ENCODE measurements at regions not wholly inside any gene's neighbourhood (a gene's known extent, or its start where the extent isn't known, plus 50 kb on each side); places are given as distances from the start of the nearest gene placed in this dataset.

- Histone ChIP-seq H3K18ac (ENCODE audit: insufficient read length, low read depth, low read length) (no peak overlapping the region), H3K14ac (ENCODE audit: insufficient read depth, low read length) (no peak overlapping the region), H3T11ph (ENCODE audit: low read length) (no peak overlapping the region), H3K27me3 (ENCODE audit: insufficient read depth, low read length) (no peaks in the 10 kb centered on the region), H3K9me3 (ENCODE audit: control insufficient read depth, low read depth, low read length) (no peaks in the 10 kb centered on the region), H2BK20ac (ENCODE audit: low read depth, low read length, poor library complexity, severe bottlenecking) (no peak overlapping the region), H2BK5ac (ENCODE audit: insufficient read length, low read length) (no peak overlapping the region), H2BK120ac (ENCODE audit: low read depth, low read length, poor library complexity, severe bottlenecking) (no peak overlapping the region), H3K79me1 (ENCODE audit: insufficient read depth, low read depth, low read length, poor library complexity, severe bottlenecking) (no peaks in the 10 kb centered on the region), H3K23me2 (ENCODE audit: insufficient read length, low read depth, low read length, poor library complexity, severe bottlenecking) (no peaks in the 10 kb centered on the region), H3K4me2 (ENCODE audit: insufficient read depth, insufficient read length, low read length) (no peak overlapping the region), H4K5ac (ENCODE audit: insufficient read length, low read depth, low read length) (no peak overlapping the region), H3K79me2 (ENCODE audit: insufficient read depth, low read length) (no peaks in the 10 kb centered on the region), H4K91ac (ENCODE audit: insufficient read length, low read depth, low read length) (no peak overlapping the region), H3K23ac (ENCODE audit: insufficient read length, low read depth, low read length) (no peak overlapping the region), H2AFZ (ENCODE audit: low read length) (no peak overlapping the region), H2BK15ac (ENCODE audit: low read depth, low read length) (no peak overlapping the region), H3K27ac (ENCODE audit: insufficient read length, low read depth, low read length) (no peak overlapping the region), H4K8ac (replicated peaks; ENCODE audit: insufficient read length, low read depth, low read length) (no peak overlapping the region), H3K4ac (ENCODE audit: low read depth, low read length) (no peak overlapping the region), H2AK5ac (ENCODE audit: insufficient read length, low read length) (no peak overlapping the region), H3K9ac (ENCODE audit: extremely low read depth, insufficient read length, low read length) (no peak overlapping the region), H2BK12ac (ENCODE audit: insufficient read length, low read depth, low read length) (no peak overlapping the region), H4K20me1 (ENCODE audit: control insufficient read depth, insufficient read depth, insufficient read length) (no peaks in the 10 kb centered on the region), H3K56ac (ENCODE audit: insufficient read length, low read depth, low read length) (no peak overlapping the region), H3K4me1 (ENCODE audit: insufficient read depth, low read length) (no peaks in the 10 kb centered on the region)
- H3K27ac Mint-ChIP-seq = 0 out of 7 replicates have a peak overlapping the region, but pooled peaks of 1 of the 3 experiments have one; percentile 12
- TF ChIP-seq, protein P1, sequence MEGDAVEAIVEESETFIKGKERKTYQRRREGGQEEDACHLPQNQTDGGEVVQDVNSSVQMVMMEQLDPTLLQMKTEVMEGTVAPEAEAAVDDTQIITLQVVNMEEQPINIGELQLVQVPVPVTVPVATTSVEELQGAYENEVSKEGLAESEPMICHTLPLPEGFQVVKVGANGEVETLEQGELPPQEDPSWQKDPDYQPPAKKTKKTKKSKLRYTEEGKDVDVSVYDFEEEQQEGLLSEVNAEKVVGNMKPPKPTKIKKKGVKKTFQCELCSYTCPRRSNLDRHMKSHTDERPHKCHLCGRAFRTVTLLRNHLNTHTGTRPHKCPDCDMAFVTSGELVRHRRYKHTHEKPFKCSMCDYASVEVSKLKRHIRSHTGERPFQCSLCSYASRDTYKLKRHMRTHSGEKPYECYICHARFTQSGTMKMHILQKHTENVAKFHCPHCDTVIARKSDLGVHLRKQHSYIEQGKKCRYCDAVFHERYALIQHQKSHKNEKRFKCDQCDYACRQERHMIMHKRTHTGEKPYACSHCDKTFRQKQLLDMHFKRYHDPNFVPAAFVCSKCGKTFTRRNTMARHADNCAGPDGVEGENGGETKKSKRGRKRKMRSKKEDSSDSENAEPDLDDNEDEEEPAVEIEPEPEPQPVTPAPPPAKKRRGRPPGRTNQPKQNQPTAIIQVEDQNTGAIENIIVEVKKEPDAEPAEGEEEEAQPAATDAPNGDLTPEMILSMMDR (conservative IDR thresholded peaks at IDR 0.05) = no peak
- no peaks in the 10 kb centered on the region for H3K9me3 Mint-ChIP-seq
- H3K27me3 Mint-ChIP-seq (ENCODE audit: low read depth) = peaks cover 8% of the 10 kb centered on the region
- H3K4me1 Mint-ChIP-seq = peaks cover 13 to 16% of the 10 kb centered on the region in 2 experiments
- H3K36me3 Mint-ChIP-seq (ENCODE audit: insufficient read depth in 1 of 3, low read depth in 3 of 3) = no peaks in the 10 kb centered on the region; a peak in 1 of 7 replicates
- no peak for DNase-seq
- no CpG with 5 or more reads among the region's 10 CpGs for WGBS (ENCODE audit: extremely low coverage, insufficient read length, low lambda C conversion rate)
- no peak overlapping the region for H3K4me3 Mint-ChIP-seq
Measured at GRCh38 chr12:113764661-113765060, 201.5 kb downstream of the RBM19 start.

All from H9 (cell line).